ENCODE measurements at regions not wholly inside any gene's neighbourhood (a gene's known extent, or its start where the extent isn't known, plus 50 kb on each side); places are given as distances from the start of the nearest gene placed in this dataset.

- Histone ChIP-seq H3K27me3 (ENCODE audit: insufficient read depth, low read length) (no peaks in the 10 kb centered on the region), H3K79me2 (ENCODE audit: insufficient read depth, low read length) (no peaks in the 10 kb centered on the region), H3K4me2 (ENCODE audit: low read length) (no peak overlapping the region), H3K9me2 (ENCODE audit: insufficient read depth) (no peaks in the 10 kb centered on the region), H3K4me3 (replicated peaks in 1 of 2; ENCODE audit: low read depth in 1 of 2, low read length in 2 of 2) (no peak overlapping the region), H3K9ac (ENCODE audit: low read length) (no peak overlapping the region), H3K27ac (ENCODE audit: low read depth, low read length) (no peak overlapping the region), H3K4me1 (ENCODE audit: control insufficient read depth in 1 of 2, insufficient read depth in 2 of 2, low read length in 2 of 2) (peaks cover 2 to 14% of the 10 kb centered on the region in 2 experiments; a peak in 2 of 4 replicates), H3K36me3 (ENCODE audit: control insufficient read depth in 1 of 2, insufficient read depth in 2 of 2, low read length in 2 of 2) (no peaks in the 10 kb centered on the region), H3K9me3 (ENCODE audit: control insufficient read depth in 1 of 2, insufficient read depth in 1 of 2, low read depth in 1 of 2, low read length in 2 of 2) (no peaks in the 10 kb centered on the region), H4K20me1 (ENCODE audit: insufficient read depth) (no peaks in the 10 kb centered on the region), H2AFZ (ENCODE audit: low read depth, low read length, poor library complexity, severe bottlenecking) (no peak overlapping the region)
- TF ChIP-seq EGR1 (IDR thresholded peaks at IDR 0.05; ENCODE audit: low read depth) (no peak), SRF (IDR thresholded peaks at IDR 0.05; ENCODE audit: low read depth) (no peak), TCF7L2 (IDR thresholded peaks at IDR 0.05; ENCODE audit: borderline replicate concordance, extremely low read depth, insufficient read depth, insufficient read length) (no peak), POLR2AphosphoS5 (IDR thresholded peaks at IDR 0.05; ENCODE audit: low read depth, low read length) (no peak), ELF1 (IDR thresholded peaks at IDR 0.05; ENCODE audit: borderline replicate concordance, low read depth) (no peak), RAD21 (IDR thresholded peaks at IDR 0.05; ENCODE audit: low read depth) (no peak), ZBTB33 (IDR thresholded peaks at IDR 0.05; ENCODE audit: extremely low read depth, insufficient replicate concordance, low read length) (no peak), CEBPB (IDR thresholded peaks at IDR 0.05; ENCODE audit: low read depth) (no peak), YY1 (IDR thresholded peaks at IDR 0.05; ENCODE audit: extremely low read depth, insufficient replicate concordance, low read depth, low read length) (no peak), MAX (IDR thresholded peaks at IDR 0.05) (no peak), CBX3 (IDR thresholded peaks at IDR 0.05; ENCODE audit: low read depth) (no peak), SP1 (IDR thresholded peaks at IDR 0.05; ENCODE audit: low read depth) (no peak), CTCF (IDR thresholded peaks at IDR 0.05 in 2 of 3, conservative IDR thresholded peaks at IDR 0.05 in 1 of 3; ENCODE audit: borderline replicate concordance in 1 of 3, insufficient read depth in 1 of 3, low read depth in 2 of 3, low read length in 2 of 3) (no peak), FOSL1 (IDR thresholded peaks at IDR 0.05; ENCODE audit: low read depth) (no peak)
- TF ChIP-seq, protein P1, sequence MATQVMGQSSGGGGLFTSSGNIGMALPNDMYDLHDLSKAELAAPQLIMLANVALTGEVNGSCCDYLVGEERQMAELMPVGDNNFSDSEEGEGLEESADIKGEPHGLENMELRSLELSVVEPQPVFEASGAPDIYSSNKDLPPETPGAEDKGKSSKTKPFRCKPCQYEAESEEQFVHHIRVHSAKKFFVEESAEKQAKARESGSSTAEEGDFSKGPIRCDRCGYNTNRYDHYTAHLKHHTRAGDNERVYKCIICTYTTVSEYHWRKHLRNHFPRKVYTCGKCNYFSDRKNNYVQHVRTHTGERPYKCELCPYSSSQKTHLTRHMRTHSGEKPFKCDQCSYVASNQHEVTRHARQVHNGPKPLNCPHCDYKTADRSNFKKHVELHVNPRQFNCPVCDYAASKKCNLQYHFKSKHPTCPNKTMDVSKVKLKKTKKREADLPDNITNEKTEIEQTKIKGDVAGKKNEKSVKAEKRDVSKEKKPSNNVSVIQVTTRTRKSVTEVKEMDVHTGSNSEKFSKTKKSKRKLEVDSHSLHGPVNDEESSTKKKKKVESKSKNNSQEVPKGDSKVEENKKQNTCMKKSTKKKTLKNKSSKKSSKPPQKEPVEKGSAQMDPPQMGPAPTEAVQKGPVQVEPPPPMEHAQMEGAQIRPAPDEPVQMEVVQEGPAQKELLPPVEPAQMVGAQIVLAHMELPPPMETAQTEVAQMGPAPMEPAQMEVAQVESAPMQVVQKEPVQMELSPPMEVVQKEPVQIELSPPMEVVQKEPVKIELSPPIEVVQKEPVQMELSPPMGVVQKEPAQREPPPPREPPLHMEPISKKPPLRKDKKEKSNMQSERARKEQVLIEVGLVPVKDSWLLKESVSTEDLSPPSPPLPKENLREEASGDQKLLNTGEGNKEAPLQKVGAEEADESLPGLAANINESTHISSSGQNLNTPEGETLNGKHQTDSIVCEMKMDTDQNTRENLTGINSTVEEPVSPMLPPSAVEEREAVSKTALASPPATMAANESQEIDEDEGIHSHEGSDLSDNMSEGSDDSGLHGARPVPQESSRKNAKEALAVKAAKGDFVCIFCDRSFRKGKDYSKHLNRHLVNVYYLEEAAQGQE (IDR thresholded peaks at IDR 0.05; ENCODE audit: low read depth), result no peak
- TF ChIP-seq, protein P2, sequence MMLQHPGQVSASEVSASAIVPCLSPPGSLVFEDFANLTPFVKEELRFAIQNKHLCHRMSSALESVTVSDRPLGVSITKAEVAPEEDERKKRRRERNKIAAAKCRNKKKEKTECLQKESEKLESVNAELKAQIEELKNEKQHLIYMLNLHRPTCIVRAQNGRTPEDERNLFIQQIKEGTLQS (IDR thresholded peaks at IDR 0.05), result no peak
- ATAC-seq (no peak), DNase-seq (ENCODE audit: low read depth, low spot score) (no peak)
- ChIA-PET CTCF (no interaction called here), RAD21 (ENCODE audit: low non-redundant PET in 1 of 2, low total read pairs in 2 of 2, uncharacterized antibody in 2 of 2, unreplicated experiment in 2 of 2) (no interaction called here), POLR2A (no interaction called here)
- BruUV-seq (replicated peaks), result no TSS peak
- intact Hi-C loops (cut with micrococcal nuclease), result no loop called here
These were observed 584.1 kb downstream of the CCDC171 start for GRCh38 chr9:16136961-16137360.
